Glutamatergic neuron (in vitro differentiated cells): ENCODE measurements at regions not wholly inside any gene's neighbourhood (a gene's known extent, or its start where the extent isn't known, plus 50 kb on each side); places are given as distances from the start of the nearest gene placed in this dataset.

Experiments used
- DNase-seq: peaks from one replicate; pipeline ENCODE4 v3.0.0; 2022
- H3K27ac Mint-ChIP-seq: one replicate; pipeline ENCODE4 v1.8.0; 2020; ENCODE audit warnings: mild to moderate bottlenecking, mixed read lengths, inconsistent platforms; ENCODE audit not compliant: unreplicated experiment
- H3K27me3 Mint-ChIP-seq: one replicate; pipeline ENCODE4 v1.8.0; 2020; ENCODE audit warnings: mild to moderate bottlenecking, moderate library complexity, mixed read lengths, inconsistent platforms; ENCODE audit not compliant: unreplicated experiment
- H3K36me3 Mint-ChIP-seq: one replicate; pipeline ENCODE4 v1.8.0; 2020; ENCODE audit warnings: mild to moderate bottlenecking, mixed read lengths, inconsistent platforms; ENCODE audit not compliant: unreplicated experiment
- H3K4me1 Mint-ChIP-seq: one replicate; pipeline ENCODE4 v1.8.0; 2020; ENCODE audit warnings: mild to moderate bottlenecking, low read depth, mixed read lengths, inconsistent platforms; ENCODE audit not compliant: unreplicated experiment
- H3K4me3 Mint-ChIP-seq: one replicate; pipeline ENCODE4 v1.8.0; 2020; ENCODE audit warnings: mild to moderate bottlenecking, mixed read lengths, inconsistent platforms; ENCODE audit not compliant: unreplicated experiment
- H3K9me3 Mint-ChIP-seq: one replicate; pipeline ENCODE4 v1.8.0; 2020; ENCODE audit warnings: mild to moderate bottlenecking, moderate library complexity, mixed read lengths, inconsistent platforms; ENCODE audit not compliant: unreplicated experiment
- TF ChIP-seq, protein P1 (sequence below): fragments of 200-600 bp; sonication (generic); IDR thresholded peaks from one replicate; pipeline ENCODE4 v1.5.0; 2021; ENCODE audit not compliant: partially characterized antibody, unreplicated experiment

DNA sequence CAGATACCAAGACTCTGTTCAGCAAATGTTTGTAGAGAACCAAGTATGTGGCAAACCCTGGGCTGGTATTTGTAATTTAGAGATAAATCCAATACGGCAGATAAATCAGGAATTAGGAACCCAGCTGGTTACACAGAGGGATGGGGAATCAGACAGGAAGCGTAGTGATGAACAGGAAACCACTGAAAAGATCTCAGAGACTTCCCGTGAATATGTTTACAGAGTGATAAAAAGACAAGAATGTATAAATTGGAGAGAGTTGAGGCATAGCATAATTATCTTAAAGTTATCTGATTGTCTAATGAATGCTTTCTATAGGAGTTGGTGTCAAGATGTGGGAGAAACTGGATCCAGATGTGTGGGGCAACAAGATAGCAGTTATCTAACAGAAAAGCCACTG lies 246.6 kb upstream of the SMARCA2 start:
- Mint-ChIP-seq H3K4me3 (no peak overlapping the region), H3K27me3 (no peaks in the 10 kb centered on the region), H3K4me1 (no peaks in the 10 kb centered on the region), H3K9me3 (no peaks in the 10 kb centered on the region), H3K36me3 (no peaks in the 10 kb centered on the region), H3K27ac (no peak overlapping the region)
- TF ChIP-seq, protein P1, sequence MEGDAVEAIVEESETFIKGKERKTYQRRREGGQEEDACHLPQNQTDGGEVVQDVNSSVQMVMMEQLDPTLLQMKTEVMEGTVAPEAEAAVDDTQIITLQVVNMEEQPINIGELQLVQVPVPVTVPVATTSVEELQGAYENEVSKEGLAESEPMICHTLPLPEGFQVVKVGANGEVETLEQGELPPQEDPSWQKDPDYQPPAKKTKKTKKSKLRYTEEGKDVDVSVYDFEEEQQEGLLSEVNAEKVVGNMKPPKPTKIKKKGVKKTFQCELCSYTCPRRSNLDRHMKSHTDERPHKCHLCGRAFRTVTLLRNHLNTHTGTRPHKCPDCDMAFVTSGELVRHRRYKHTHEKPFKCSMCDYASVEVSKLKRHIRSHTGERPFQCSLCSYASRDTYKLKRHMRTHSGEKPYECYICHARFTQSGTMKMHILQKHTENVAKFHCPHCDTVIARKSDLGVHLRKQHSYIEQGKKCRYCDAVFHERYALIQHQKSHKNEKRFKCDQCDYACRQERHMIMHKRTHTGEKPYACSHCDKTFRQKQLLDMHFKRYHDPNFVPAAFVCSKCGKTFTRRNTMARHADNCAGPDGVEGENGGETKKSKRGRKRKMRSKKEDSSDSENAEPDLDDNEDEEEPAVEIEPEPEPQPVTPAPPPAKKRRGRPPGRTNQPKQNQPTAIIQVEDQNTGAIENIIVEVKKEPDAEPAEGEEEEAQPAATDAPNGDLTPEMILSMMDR: no peak
- no peak for DNase-seq

DNA sequence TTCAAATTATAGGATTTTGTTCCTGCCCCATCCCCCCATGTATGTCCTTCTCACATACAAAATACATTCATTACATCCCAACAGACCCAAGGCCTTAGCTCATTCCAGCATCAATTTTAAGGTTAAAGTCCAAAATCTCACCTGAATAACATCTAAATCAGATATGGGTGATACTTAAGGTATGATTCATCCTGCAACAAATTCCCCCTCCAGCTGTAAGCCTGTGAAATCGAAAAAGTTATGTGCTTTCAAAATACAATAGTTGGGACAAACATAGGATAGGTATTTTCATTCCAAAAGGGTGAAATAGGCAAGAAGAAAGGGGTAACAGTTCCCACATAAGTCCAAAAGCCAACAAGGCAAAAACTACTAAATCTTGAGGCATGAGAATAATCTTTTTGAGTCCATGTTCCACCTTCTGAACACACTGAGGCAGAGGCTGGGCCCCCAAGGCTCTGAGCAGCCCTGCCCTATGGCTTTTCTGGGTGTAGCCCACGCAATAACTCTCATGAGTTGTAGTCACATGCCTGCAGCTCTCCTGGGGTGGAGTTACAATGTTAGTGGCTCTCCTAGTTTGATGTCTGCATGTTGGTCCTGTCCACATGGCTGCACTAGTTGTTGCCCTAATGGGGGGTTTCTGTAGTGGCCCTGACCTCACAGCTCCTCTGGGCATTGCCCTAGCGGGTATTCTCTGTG lies 243.9 kb upstream of the SMARCA2 start:
- H3K9me3 Mint-ChIP-seq: no peaks in the 10 kb centered on the region
- peaks cover under 1% of the 10 kb centered on the region for H3K4me1 Mint-ChIP-seq
- H3K27ac Mint-ChIP-seq: no peak overlapping the region
- H3K4me3 Mint-ChIP-seq: no peak overlapping the region
- H3K27me3 Mint-ChIP-seq: no peaks in the 10 kb centered on the region
- no peak for DNase-seq
- no peaks in the 10 kb centered on the region for H3K36me3 Mint-ChIP-seq
- TF ChIP-seq, protein P1: no peak

DNA sequence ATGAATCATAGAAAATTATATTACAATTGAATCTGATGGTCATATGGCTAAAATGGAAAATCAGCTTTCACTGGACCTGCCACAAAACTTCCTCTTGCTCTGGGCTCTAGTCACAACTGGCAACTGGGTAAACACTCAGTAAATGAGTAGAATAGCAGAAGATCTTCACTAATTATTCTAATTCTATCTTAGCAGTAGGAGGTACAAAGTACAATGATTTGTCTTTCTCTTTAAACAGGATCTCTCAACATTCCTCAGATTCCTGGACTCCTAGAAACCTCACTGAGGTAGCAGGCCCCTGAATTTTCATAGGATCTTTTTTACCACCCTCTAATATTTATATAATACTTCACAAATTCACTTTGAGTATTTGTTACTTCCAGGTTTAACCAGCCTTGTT lies 239.9 kb upstream of the SMARCA2 start:
- no peaks in the 10 kb centered on the region for H3K27me3 Mint-ChIP-seq
- peaks cover 2% of the 10 kb centered on the region for H3K4me1 Mint-ChIP-seq
- no peaks in the 10 kb centered on the region for H3K9me3 Mint-ChIP-seq

DNA sequence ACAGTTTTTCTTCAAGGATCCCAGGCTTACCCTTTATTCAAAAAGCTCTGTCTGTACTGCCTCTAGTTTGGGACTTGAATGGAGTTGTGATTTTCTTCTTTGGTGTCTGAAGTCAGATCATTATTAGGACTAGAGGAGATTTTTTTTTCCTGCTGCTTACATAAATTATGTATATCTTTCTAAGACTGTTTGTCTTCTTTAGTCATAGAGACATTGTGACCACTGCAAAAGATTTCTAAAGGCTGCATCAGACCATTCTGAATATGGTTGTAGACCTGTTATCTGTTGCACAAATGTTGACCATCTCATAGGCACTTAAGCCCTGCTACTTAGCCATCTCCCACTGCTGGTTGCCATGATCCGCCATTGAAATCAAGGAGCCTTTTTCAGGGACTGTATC lies 238.5 kb upstream of the SMARCA2 start:
- Mint-ChIP-seq H3K9me3 (no peaks in the 10 kb centered on the region), H3K36me3 (no peaks in the 10 kb centered on the region), H3K27me3 (no peaks in the 10 kb centered on the region), H3K4me1 (peaks cover 2% of the 10 kb centered on the region), H3K4me3 (no peak overlapping the region), H3K27ac (no peak overlapping the region)
- TF ChIP-seq, protein P1: no peak
- no peak for DNase-seq

More for the DNA sequence above, 239.9 kb upstream of the SMARCA2 start:
- TF ChIP-seq, protein P1: no peak
- H3K36me3 Mint-ChIP-seq: no peaks in the 10 kb centered on the region
- no peak overlapping the region for H3K4me3 Mint-ChIP-seq
- no peak overlapping the region for H3K27ac Mint-ChIP-seq
- no peak for DNase-seq

DNA sequence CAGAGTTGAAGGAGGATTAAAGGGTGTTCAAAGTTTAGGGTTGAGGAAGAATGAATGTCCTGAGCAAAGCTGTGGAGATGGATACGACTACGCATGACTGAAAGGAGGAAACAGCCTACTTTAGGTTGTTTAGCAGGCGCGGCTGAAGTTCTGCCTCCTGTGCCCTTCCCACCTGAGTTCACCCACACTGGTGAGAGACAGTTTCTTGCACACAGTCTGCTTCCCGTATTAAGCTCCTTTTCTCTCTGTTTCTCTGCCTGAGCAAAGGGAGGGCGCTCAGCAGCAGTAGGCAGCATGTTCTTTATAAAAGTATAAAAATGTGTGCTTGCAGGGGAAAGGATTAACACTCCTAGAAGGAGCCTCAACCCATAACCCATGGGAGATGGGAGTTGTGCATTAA lies 224.0 kb upstream of the SMARCA2 start:
- Mint-ChIP-seq H3K36me3 (no peaks in the 10 kb centered on the region), H3K4me1 (peaks cover 15% of the 10 kb centered on the region), H3K9me3 (no peaks in the 10 kb centered on the region), H3K27me3 (no peaks in the 10 kb centered on the region), H3K4me3 (no peak overlapping the region), H3K27ac (no peak overlapping the region)
- DNase-seq: no peak
- TF ChIP-seq, protein P1: no peak
